H1 (cell line): ENCODE measurements at regions not wholly inside any gene's neighbourhood (a gene's known extent, or its start where the extent isn't known, plus 50 kb on each side); places are given as distances from the start of the nearest gene placed in this dataset.

Source experiments
- CTCF ChIA-PET: fragments of 300-600 bp; sonication (Branson Sonifier 250); formaldehyde crosslinking; loops from one replicate; lab custom pipeline; 2021; ENCODE audit not compliant: partially characterized antibody; lab: Charles Lee
- POLR2A ChIA-PET: fragments of 300-600 bp; sonication (Branson Sonifier 250); formaldehyde crosslinking; loops from one replicate; lab custom pipeline; 2021; ENCODE audit warnings: inconsistent platforms; ENCODE audit not compliant: partially characterized antibody; lab: Charles Lee
- DNase-seq, 2 experiments: peaks; one replicate each; pipeline versions ENCODE4 v3.0.0 to v3.0.0-alpha.2; 2010 to 2022; ENCODE audit warnings: low spot score in 2 of 2, low read depth in 1 of 2, mixed read lengths in 1 of 2
- FAIRE-seq: peaks from 2 replicates; lab custom pipeline; 2011; peaks lifted over from hg19 to GRCh38; lab: Jason Lieb, UNC
- H2AFZ ChIP-seq: 2 replicates; pipeline ENCODE4 v1.8.1; 2012; ENCODE audit warnings: low read length, inconsistent platforms
- H2AK5ac ChIP-seq: 2 replicates; pipeline ENCODE4 v1.6.1; 2013; ENCODE audit warnings: low read depth, low read length
- H2BK120ac ChIP-seq: replicated peaks from 2 replicates; pipeline ENCODE3; 2013; ENCODE audit warnings: low read depth, low read length, inconsistent platforms
- H2BK12ac ChIP-seq: 2 replicates; pipeline ENCODE4 v1.6.1; 2013; ENCODE audit warnings: low read depth, low read length
- H2BK15ac ChIP-seq: 2 replicates; pipeline ENCODE4 v1.6.1; 2013; ENCODE audit warnings: low read length
- H2BK20ac ChIP-seq: 2 replicates; pipeline ENCODE4 v1.6.1; 2013; ENCODE audit warnings: low read length
- H2BK5ac ChIP-seq: 2 replicates; pipeline ENCODE4 v1.6.1; 2013; ENCODE audit warnings: low read depth, low read length
- H3K14ac ChIP-seq: 2 replicates; pipeline ENCODE4 v1.6.1; 2013; ENCODE audit warnings: inconsistent platforms; ENCODE audit not compliant: insufficient read length
- H3K18ac ChIP-seq: 2 replicates; pipeline ENCODE4 v1.6.1; 2013; ENCODE audit warnings: low read length; ENCODE audit errors: extremely low read depth
- H3K23ac ChIP-seq: 2 replicates; pipeline ENCODE4 v1.6.1; 2013; ENCODE audit warnings: inconsistent platforms; ENCODE audit not compliant: insufficient read length
- H3K23me2 ChIP-seq: 2 replicates; pipeline ENCODE4 v1.6.1; 2013; ENCODE audit warnings: low read depth, low read length
- H3K27ac ChIP-seq: 2 replicates; pipeline ENCODE4 v1.6.1; 2011; ENCODE audit warnings: low read depth, low read length, inconsistent platforms
- H3K27me3 ChIP-seq, 4 experiments: replicated peaks in 1 of 4; 1 replicate in 1 of 4; 2 replicates in 3 of 4; pipeline versions ENCODE4 v1.6.1 to v1.8.1; 2011 to 2013; ENCODE audit warnings: low read length in 3 of 4, mild to moderate bottlenecking in 3 of 4, inconsistent platforms in 2 of 4, mixed read lengths in 2 of 4, moderate library complexity in 1 of 4; ENCODE audit not compliant: control insufficient read depth in 3 of 4, insufficient read depth in 3 of 4; ENCODE audit errors: extremely low read depth in 1 of 4
- H3K36me3 ChIP-seq, 4 experiments: 2 replicates each; pipeline versions ENCODE4 v1.6.1 to v1.8.1; 2011 to 2013; ENCODE audit warnings: mild to moderate bottlenecking in 4 of 4, low read length in 3 of 4, moderate library complexity in 2 of 4, control low read depth in 1 of 4, inconsistent platforms in 1 of 4; ENCODE audit not compliant: insufficient read depth in 4 of 4, control insufficient read depth in 2 of 4
- H3K4ac ChIP-seq: replicated peaks from 2 replicates; pipeline ENCODE3; 2013; ENCODE audit warnings: low read length, low read depth, mixed read lengths, inconsistent platforms; ENCODE audit not compliant: insufficient read length
- H3K4me1 ChIP-seq, 4 experiments: replicated peaks in 1 of 4; 1 replicate in 1 of 4; 2 replicates in 3 of 4; pipeline versions ENCODE4 v1.6.1 to v1.8.1; 2011 to 2013; ENCODE audit warnings: low read length in 3 of 4, inconsistent platforms in 2 of 4, mixed read lengths in 1 of 4; ENCODE audit not compliant: insufficient read depth in 4 of 4, control insufficient read depth in 3 of 4
- H3K4me2 ChIP-seq, 2 experiments: 2 replicates each; pipeline versions ENCODE4 v1.6.1 to v1.8.1; 2011 to 2013; ENCODE audit warnings: low read depth in 2 of 2, low read length in 2 of 2, control low read depth in 1 of 2, inconsistent platforms in 1 of 2, mild to moderate bottlenecking in 1 of 2; ENCODE audit not compliant: insufficient read depth in 1 of 2
- H3K4me3 ChIP-seq, 4 experiments: fragments of 200-600, 300-600 bp in 1 of 4; sonication (generic), shearing (Covaris generic), sonication (Bioruptor Twin) in 1 of 4; 2 replicates each; pipeline versions ENCODE4 v1.5.1 to v1.8.1; 2011 to 2016; ENCODE audit warnings: low read length in 4 of 4, low read depth in 3 of 4, control low read depth in 2 of 4, inconsistent platforms in 2 of 4, mild to moderate bottlenecking in 2 of 4, mixed read lengths in 1 of 4, moderate library complexity in 1 of 4; ENCODE audit not compliant: insufficient read depth in 2 of 4; ENCODE audit errors: extremely low read depth in 1 of 4
- H3K56ac ChIP-seq: replicated peaks from 2 replicates; pipeline ENCODE3; 2013; ENCODE audit warnings: low read depth, mild to moderate bottlenecking, mixed read lengths, low read length, inconsistent platforms; ENCODE audit not compliant: insufficient read length
- H3K79me1 ChIP-seq: 2 replicates; pipeline ENCODE4 v1.6.1; 2013; ENCODE audit warnings: low read depth, low read length, control low read depth
- H3K79me2 ChIP-seq, 2 experiments: 2 replicates each; pipeline versions ENCODE4 v1.6.1 to v1.8.1; 2012 to 2013; ENCODE audit warnings: low read length in 2 of 2, mild to moderate bottlenecking in 2 of 2, inconsistent platforms in 1 of 2; ENCODE audit not compliant: insufficient read depth in 2 of 2, control insufficient read depth in 1 of 2
- H3K9ac ChIP-seq, 4 experiments: replicated peaks in 1 of 4; 1 replicate in 1 of 4; 2 replicates in 3 of 4; pipeline versions ENCODE4 v1.6.1 to v1.8.1; 2011 to 2013; ENCODE audit warnings: low read depth in 3 of 4, low read length in 3 of 4, control low read depth in 2 of 4, mild to moderate bottlenecking in 2 of 4, moderate library complexity in 2 of 4, inconsistent platforms in 1 of 4; ENCODE audit errors: extremely low read depth in 1 of 4
- H3K9me3 ChIP-seq, 2 experiments: 2 replicates each; pipeline versions ENCODE4 v1.6.1 to v1.8.1; 2012 to 2013; ENCODE audit warnings: mild to moderate bottlenecking in 2 of 2, moderate library complexity in 2 of 2, control low read depth in 1 of 2, inconsistent platforms in 1 of 2, low read depth in 1 of 2, low read length in 1 of 2, mixed read lengths in 1 of 2; ENCODE audit not compliant: insufficient read depth in 2 of 2
- H4K20me1 ChIP-seq, 2 experiments: replicated peaks in 1 of 2; 2 replicates each; pipeline versions ENCODE3 to v1.8.1; 2011 to 2013; ENCODE audit warnings: inconsistent platforms in 2 of 2, low read length in 2 of 2, mild to moderate bottlenecking in 1 of 2; ENCODE audit not compliant: insufficient read depth in 2 of 2, control insufficient read depth in 1 of 2
- H4K5ac ChIP-seq: 2 replicates; pipeline ENCODE4 v1.6.1; 2013; ENCODE audit warnings: low read length, low read depth, mixed read lengths, inconsistent platforms; ENCODE audit not compliant: insufficient read length
- H4K8ac ChIP-seq: 2 replicates; pipeline ENCODE4 v1.8.0; 2013; ENCODE audit warnings: mild to moderate bottlenecking, moderate library complexity, low read length, inconsistent platforms; ENCODE audit not compliant: insufficient read depth; ENCODE audit errors: extremely low read depth
- H4K91ac ChIP-seq: replicated peaks from 2 replicates; pipeline ENCODE3; 2013; ENCODE audit warnings: low read length, mixed read lengths, inconsistent platforms; ENCODE audit not compliant: insufficient read length
- ATF3 ChIP-seq: IDR thresholded peaks from 2 replicates; pipeline ENCODE4 v1.6.1; 2011; ENCODE audit warnings: low read depth, mild to moderate bottlenecking, low read length; ENCODE audit not compliant: insufficient read depth
- CEBPB ChIP-seq: IDR thresholded peaks from 2 replicates; pipeline ENCODE4 v1.6.1; 2012; ENCODE audit warnings: low read depth, low read length
- CHD2 ChIP-seq: IDR thresholded peaks from 2 replicates; pipeline ENCODE4 v1.6.1; 2012; ENCODE audit warnings: low read length, improper control_type of control experiment
- CTBP2 ChIP-seq: IDR thresholded peaks from 2 replicates; pipeline ENCODE4 v1.7.0; 2011; ENCODE audit warnings: borderline replicate concordance, mild to moderate bottlenecking, moderate library complexity, mixed read lengths, low read length; ENCODE audit not compliant: insufficient read depth, insufficient read length
- EP300 ChIP-seq, 2 experiments: IDR thresholded peaks; 1 replicate in 1 of 2; 2 replicates in 1 of 2; pipeline ENCODE4 v1.6.1; 2011 to 2012; ENCODE audit warnings: low read depth in 2 of 2, low read length in 2 of 2, mild to moderate bottlenecking in 2 of 2, borderline replicate concordance in 1 of 2, inconsistent platforms in 1 of 2, moderate library complexity in 1 of 2
- MAFK ChIP-seq: IDR thresholded peaks from 2 replicates; pipeline ENCODE4 v1.6.1; 2012; ENCODE audit warnings: low read depth, mild to moderate bottlenecking, improper control_type of control experiment, low read length
- MAX ChIP-seq: IDR thresholded peaks from 2 replicates; pipeline ENCODE4 v1.6.1; 2012; ENCODE audit warnings: inconsistent platforms
- POLR2AphosphoS5 ChIP-seq: IDR thresholded peaks from 2 replicates; pipeline ENCODE4 v1.6.1; 2011; ENCODE audit warnings: low read depth, low read length
- RXRA ChIP-seq: IDR thresholded peaks from 2 replicates; pipeline ENCODE4 v1.6.1; 2011; ENCODE audit warnings: low read depth, mild to moderate bottlenecking, low read length, moderate library complexity; ENCODE audit not compliant: insufficient read depth
- WGBS, 2 experiments: shearing (Covaris generic) in 1 of 2; methylation state at CpG; one replicate each; pipeline versions ENCODE4 v1.1.6 to v1.1.7; 2013 to 2015; ENCODE audit warnings: low lambda C conversion rate in 2 of 2, mixed read lengths in 2 of 2, inconsistent platforms in 1 of 2, low coverage in 1 of 2, missing lambda C conversion rate in 1 of 2; ENCODE audit not compliant: insufficient replicate concordance in 2 of 2, insufficient coverage in 1 of 2, insufficient read length in 1 of 2; ENCODE audit errors: extremely low coverage in 1 of 2, missing lambda C conversion rate in 1 of 2; 5-methylcytosine and 5-hydroxymethylcytosine counted together

- Histone ChIP-seq H3K79me1 (no peaks in the 10 kb centered on the region), H2BK5ac (no peak overlapping the region), H3K36me3 (no peaks in the 10 kb centered on the region), H3K27me3 (no peaks in the 10 kb centered on the region), H4K91ac (no peak overlapping the region), H3K23me2 (no peaks in the 10 kb centered on the region), H4K8ac (no peak overlapping the region), H3K4me2 (no peak overlapping the region), H2BK12ac (no peak overlapping the region), H2BK120ac (no peak overlapping the region), H3K9me3 (no peaks in the 10 kb centered on the region), H3K4me3 (no peak overlapping the region), H3K18ac (no peak overlapping the region), H4K20me1 (no peaks in the 10 kb centered on the region), H3K79me2 (no peaks in the 10 kb centered on the region), H4K5ac (no peak overlapping the region), H3K4me1 (peaks cover 0 to 3% (median 0%) of the 10 kb centered on the region in 4 experiments; a peak in 1 of 7 replicates), H2BK20ac (no peak overlapping the region; the same call in 1 of the 2 replicates), H3K56ac (no peak overlapping the region), H3K4ac (no peak overlapping the region), H2AFZ (no peak overlapping the region), H3K27ac (no peak overlapping the region), H3K14ac (no peak overlapping the region), H2AK5ac (no peak overlapping the region), H3K23ac (no peak overlapping the region), H3K9ac (no peak overlapping the region), H2BK15ac (no peak overlapping the region)
- TF ChIP-seq MAFK: no peak
- TF ChIP-seq ATF3: no peak
- TF ChIP-seq RXRA: no peak
- TF ChIP-seq CTBP2: no peak
- TF ChIP-seq CHD2: no peak
- no peak for TF ChIP-seq MAX
- TF ChIP-seq POLR2AphosphoS5: no peak
- no peak for TF ChIP-seq EP300 (IDR thresholded peaks at IDR 0.05; ENCODE audit: borderline replicate concordance in 1 of 2, low read depth in 2 of 2, low read length in 2 of 2)
- no peak for TF ChIP-seq CEBPB
- ChIA-PET CTCF (interaction anchor here (1.1 to 15.6 kb wide), 3 partner anchors 12 to 208 kb away, joined by 4 to 268 read pairs (median 5); no protein-coding TSS in a partner anchor), POLR2A (interaction anchor here (1.4 kb wide), 1 partner anchor 11 kb away, joined by 4 read pairs; no protein-coding TSS in a partner anchor)
- DNase-seq: no peak
- WGBS, 2 experiments: 70% methylated on average over 3 of the region's 3 CpGs; no CpG with 5 or more reads in 1 of the 2 experiments
- FAIRE-seq: no peak
Observed at GRCh38 chr6:18329776-18330175, 57.4 kb upstream of the RNF144B start.
